ENCODE measurements at regions not wholly inside any gene's neighbourhood (a gene's known extent, or its start where the extent isn't known, plus 50 kb on each side); places are given as distances from the start of the nearest gene placed in this dataset.

- no peaks in the 10 kb centered on the region for H3K9me3 Mint-ChIP-seq (ENCODE audit: unreplicated experiment)
These were observed 272.0 kb upstream of the CXXC4 start for GRCh38 chr4:104766676-104767075.

GRCh38 chr4:104772849-104773248 lies 278.2 kb upstream of the CXXC4 start:
- no peak for TF ChIP-seq CTCF (IDR thresholded peaks at IDR 0.05; ENCODE audit: unreplicated experiment)
- no peak for DNase-seq (ENCODE audit: low spot score)
- H3K4me3 Mint-ChIP-seq (ENCODE audit: unreplicated experiment), result no peak overlapping the region
- H3K9me3 Mint-ChIP-seq (ENCODE audit: unreplicated experiment), result no peaks in the 10 kb centered on the region
- no peaks in the 10 kb centered on the region for H3K36me3 Mint-ChIP-seq (ENCODE audit: low read depth, unreplicated experiment)
- no peaks in the 10 kb centered on the region for H3K27me3 Mint-ChIP-seq (ENCODE audit: unreplicated experiment)
- no peak overlapping the region for H3K27ac Mint-ChIP-seq (ENCODE audit: unreplicated experiment)
- no peaks in the 10 kb centered on the region for H3K4me1 Mint-ChIP-seq (ENCODE audit: unreplicated experiment)

More at GRCh38 chr4:104766676-104767075, 272.0 kb upstream of the CXXC4 start:
- DNase-seq (ENCODE audit: low spot score), result no peak
- no peak overlapping the region for H3K27ac Mint-ChIP-seq (ENCODE audit: unreplicated experiment)
- H3K36me3 Mint-ChIP-seq (ENCODE audit: low read depth, unreplicated experiment), result no peaks in the 10 kb centered on the region
- TF ChIP-seq CTCF (IDR thresholded peaks at IDR 0.05; ENCODE audit: unreplicated experiment), result no peak
- H3K4me3 Mint-ChIP-seq (ENCODE audit: unreplicated experiment), result no peak overlapping the region
- no peaks in the 10 kb centered on the region for H3K27me3 Mint-ChIP-seq (ENCODE audit: unreplicated experiment)
- H3K4me1 Mint-ChIP-seq (ENCODE audit: unreplicated experiment), result no peaks in the 10 kb centered on the region

- H3K9me3 Mint-ChIP-seq (ENCODE audit: unreplicated experiment), result no peaks in the 10 kb centered on the region
These were observed 300.7 kb upstream of the CXXC4 start for GRCh38 chr4:104795264-104795939.

GRCh38 chr4:104811727-104812126 lies 317.0 kb upstream of the CXXC4 start:
- Mint-ChIP-seq H3K27me3 (ENCODE audit: unreplicated experiment) (peaks cover 1% of the 10 kb centered on the region), H3K4me1 (ENCODE audit: unreplicated experiment) (no peaks in the 10 kb centered on the region), H3K36me3 (ENCODE audit: low read depth, unreplicated experiment) (no peaks in the 10 kb centered on the region), H3K27ac (ENCODE audit: unreplicated experiment) (no peak overlapping the region), H3K9me3 (ENCODE audit: unreplicated experiment) (no peaks in the 10 kb centered on the region), H3K4me3 (ENCODE audit: unreplicated experiment) (no peak overlapping the region)
- no peak for TF ChIP-seq CTCF (IDR thresholded peaks at IDR 0.05; ENCODE audit: unreplicated experiment)
- DNase-seq (ENCODE audit: low spot score), result no peak

More at GRCh38 chr4:104795264-104795939, 300.7 kb upstream of the CXXC4 start:
- H3K36me3 Mint-ChIP-seq (ENCODE audit: low read depth, unreplicated experiment), result no peaks in the 10 kb centered on the region
- H3K27ac Mint-ChIP-seq (ENCODE audit: unreplicated experiment), result no peak overlapping the region
- H3K4me1 Mint-ChIP-seq (ENCODE audit: unreplicated experiment), result no peaks in the 10 kb centered on the region
- no peak for DNase-seq (ENCODE audit: low spot score)
- TF ChIP-seq CTCF (IDR thresholded peaks at IDR 0.05; ENCODE audit: unreplicated experiment), result no peak
- H3K27me3 Mint-ChIP-seq (ENCODE audit: unreplicated experiment), result no peaks in the 10 kb centered on the region
- no peak overlapping the region for H3K4me3 Mint-ChIP-seq (ENCODE audit: unreplicated experiment)

GRCh38 chr4:104815665-104816064 lies 321.0 kb upstream of the CXXC4 start:
- peaks cover 1% of the 10 kb centered on the region for H3K27me3 Mint-ChIP-seq (ENCODE audit: unreplicated experiment)
- no peak overlapping the region for H3K27ac Mint-ChIP-seq (ENCODE audit: unreplicated experiment)
- H3K4me1 Mint-ChIP-seq (ENCODE audit: unreplicated experiment), result no peaks in the 10 kb centered on the region
- no peak overlapping the region for H3K4me3 Mint-ChIP-seq (ENCODE audit: unreplicated experiment)
- DNase-seq (ENCODE audit: low spot score), result no peak
- TF ChIP-seq CTCF (IDR thresholded peaks at IDR 0.05; ENCODE audit: unreplicated experiment), result no peak
- no peaks in the 10 kb centered on the region for H3K9me3 Mint-ChIP-seq (ENCODE audit: unreplicated experiment)
- no peaks in the 10 kb centered on the region for H3K36me3 Mint-ChIP-seq (ENCODE audit: low read depth, unreplicated experiment)
